ENCODE measurements at regions not wholly inside any gene's neighbourhood (a gene's known extent, or its start where the extent isn't known, plus 50 kb on each side); places are given as distances from the start of the nearest gene placed in this dataset.

- TF ChIP-seq, protein P1, sequence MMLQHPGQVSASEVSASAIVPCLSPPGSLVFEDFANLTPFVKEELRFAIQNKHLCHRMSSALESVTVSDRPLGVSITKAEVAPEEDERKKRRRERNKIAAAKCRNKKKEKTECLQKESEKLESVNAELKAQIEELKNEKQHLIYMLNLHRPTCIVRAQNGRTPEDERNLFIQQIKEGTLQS (CRISPR knock-in tag; conservative IDR thresholded peaks at IDR 0.05) = no peak
- TF ChIP-seq NR2C2 (CRISPR knock-in tag; IDR thresholded peaks at IDR 0.05) = no peak
- TF ChIP-seq ZBTB43 (CRISPR knock-in tag; IDR thresholded peaks at IDR 0.05) = no peak
- TF ChIP-seq, protein P2, sequence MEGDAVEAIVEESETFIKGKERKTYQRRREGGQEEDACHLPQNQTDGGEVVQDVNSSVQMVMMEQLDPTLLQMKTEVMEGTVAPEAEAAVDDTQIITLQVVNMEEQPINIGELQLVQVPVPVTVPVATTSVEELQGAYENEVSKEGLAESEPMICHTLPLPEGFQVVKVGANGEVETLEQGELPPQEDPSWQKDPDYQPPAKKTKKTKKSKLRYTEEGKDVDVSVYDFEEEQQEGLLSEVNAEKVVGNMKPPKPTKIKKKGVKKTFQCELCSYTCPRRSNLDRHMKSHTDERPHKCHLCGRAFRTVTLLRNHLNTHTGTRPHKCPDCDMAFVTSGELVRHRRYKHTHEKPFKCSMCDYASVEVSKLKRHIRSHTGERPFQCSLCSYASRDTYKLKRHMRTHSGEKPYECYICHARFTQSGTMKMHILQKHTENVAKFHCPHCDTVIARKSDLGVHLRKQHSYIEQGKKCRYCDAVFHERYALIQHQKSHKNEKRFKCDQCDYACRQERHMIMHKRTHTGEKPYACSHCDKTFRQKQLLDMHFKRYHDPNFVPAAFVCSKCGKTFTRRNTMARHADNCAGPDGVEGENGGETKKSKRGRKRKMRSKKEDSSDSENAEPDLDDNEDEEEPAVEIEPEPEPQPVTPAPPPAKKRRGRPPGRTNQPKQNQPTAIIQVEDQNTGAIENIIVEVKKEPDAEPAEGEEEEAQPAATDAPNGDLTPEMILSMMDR (IDR thresholded peaks at IDR 0.05) = no peak
- no peak for TF ChIP-seq RORB (CRISPR knock-in tag; IDR thresholded peaks at IDR 0.05)
These were observed 125.9 kb upstream of the SYT13 start for GRCh38 chr11:45412051-45412471.
